BE2C (cell line): ENCODE measurements at regions not wholly inside any gene's neighbourhood (a gene's known extent, or its start where the extent isn't known, plus 50 kb on each side); places are given as distances from the start of the nearest gene placed in this dataset.

Experiments used
- DNase-seq: peaks from one replicate; pipeline ENCODE4 v3.0.0-alpha.2; 2020
- H3K27me3 ChIP-seq: fragments of 250-450 bp; sonication (Bioruptor Pico); 2 replicates; pipeline ENCODE4 v1.5.1; 2020; ENCODE audit warnings: mild to moderate bottlenecking
- H3K36me3 ChIP-seq: fragments of 250-450 bp; sonication (Bioruptor Pico); 2 replicates; pipeline ENCODE4 v1.5.1; 2020; ENCODE audit warnings: mild to moderate bottlenecking
- H3K4me1 ChIP-seq: fragments of 250-450 bp; sonication (Bioruptor Pico); 2 replicates; pipeline ENCODE4 v1.5.1; 2020
- H3K4me3 ChIP-seq: 2 replicates; pipeline ENCODE4 v1.5.1; 2011; ENCODE audit warnings: low read depth, low read length
- H3K9me3 ChIP-seq: fragments of 250-450 bp; sonication (Bioruptor Pico); 2 replicates; pipeline ENCODE4 v1.5.1; 2020
- TF ChIP-seq, protein P1 (sequence below): IDR thresholded peaks from 2 replicates; pipeline ENCODE4 v1.5.1; 2012; ENCODE audit warnings: mild to moderate bottlenecking, low read depth, low read length

- Histone ChIP-seq H3K9me3 (no peaks in the 10 kb centered on the region), H3K4me1 (no peaks in the 10 kb centered on the region), H3K27me3 (no peaks in the 10 kb centered on the region), H3K36me3 (no peaks in the 10 kb centered on the region), H3K4me3 (no peak overlapping the region)
- TF ChIP-seq, protein P1, sequence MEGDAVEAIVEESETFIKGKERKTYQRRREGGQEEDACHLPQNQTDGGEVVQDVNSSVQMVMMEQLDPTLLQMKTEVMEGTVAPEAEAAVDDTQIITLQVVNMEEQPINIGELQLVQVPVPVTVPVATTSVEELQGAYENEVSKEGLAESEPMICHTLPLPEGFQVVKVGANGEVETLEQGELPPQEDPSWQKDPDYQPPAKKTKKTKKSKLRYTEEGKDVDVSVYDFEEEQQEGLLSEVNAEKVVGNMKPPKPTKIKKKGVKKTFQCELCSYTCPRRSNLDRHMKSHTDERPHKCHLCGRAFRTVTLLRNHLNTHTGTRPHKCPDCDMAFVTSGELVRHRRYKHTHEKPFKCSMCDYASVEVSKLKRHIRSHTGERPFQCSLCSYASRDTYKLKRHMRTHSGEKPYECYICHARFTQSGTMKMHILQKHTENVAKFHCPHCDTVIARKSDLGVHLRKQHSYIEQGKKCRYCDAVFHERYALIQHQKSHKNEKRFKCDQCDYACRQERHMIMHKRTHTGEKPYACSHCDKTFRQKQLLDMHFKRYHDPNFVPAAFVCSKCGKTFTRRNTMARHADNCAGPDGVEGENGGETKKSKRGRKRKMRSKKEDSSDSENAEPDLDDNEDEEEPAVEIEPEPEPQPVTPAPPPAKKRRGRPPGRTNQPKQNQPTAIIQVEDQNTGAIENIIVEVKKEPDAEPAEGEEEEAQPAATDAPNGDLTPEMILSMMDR: no peak
- DNase-seq: no peak
Measured at GRCh38 chr16:76197900-76198299, 79.3 kb upstream of the CNTNAP4 start.

DNA sequence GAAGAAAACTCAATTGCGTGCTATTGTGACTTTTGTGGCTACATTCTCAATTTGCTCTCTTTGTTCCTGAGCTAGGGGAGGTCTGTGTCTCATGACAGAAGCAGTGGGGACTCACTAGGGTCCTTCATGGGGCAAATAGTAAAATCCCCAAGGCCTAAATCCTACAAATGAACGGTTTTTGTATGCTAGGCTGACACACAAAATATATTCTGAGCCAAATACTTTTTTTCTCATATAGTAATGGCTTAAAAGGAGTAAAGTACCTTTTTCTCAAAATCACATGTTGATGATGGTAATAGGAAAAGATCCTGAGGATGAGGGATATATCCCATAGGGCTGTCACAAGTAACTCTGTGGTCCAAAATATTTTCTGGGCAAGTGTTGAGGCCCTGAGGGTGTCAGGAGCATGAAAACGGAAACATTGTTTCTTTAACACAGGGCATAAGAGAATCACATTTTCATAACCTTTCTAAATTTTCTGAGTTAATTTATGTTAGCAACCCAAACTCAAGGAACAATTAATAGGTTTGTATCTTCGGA lies 77.5 kb upstream of the CNTNAP4 start:
- no peaks in the 10 kb centered on the region for H3K27me3 ChIP-seq
- no peak for DNase-seq
- no peaks in the 10 kb centered on the region for H3K9me3 ChIP-seq
- TF ChIP-seq, protein P1: no peak
- no peaks in the 10 kb centered on the region for H3K4me1 ChIP-seq
- H3K4me3 ChIP-seq: no peak overlapping the region
- H3K36me3 ChIP-seq: no peaks in the 10 kb centered on the region

GRCh38 chr16:76201385-76201784 lies 75.8 kb upstream of the CNTNAP4 start:
- DNase-seq: no peak
- TF ChIP-seq, protein P1: no peak

GRCh38 chr16:76204249-76204648 lies 73.0 kb upstream of the CNTNAP4 start:
- Histone ChIP-seq H3K4me3 (no peak overlapping the region), H3K9me3 (no peaks in the 10 kb centered on the region), H3K27me3 (no peaks in the 10 kb centered on the region), H3K36me3 (no peaks in the 10 kb centered on the region), H3K4me1 (no peaks in the 10 kb centered on the region)
- DNase-seq: no peak
- TF ChIP-seq, protein P1: no peak

More at GRCh38 chr16:76201385-76201784, 75.8 kb upstream of the CNTNAP4 start:
- no peaks in the 10 kb centered on the region for H3K9me3 ChIP-seq
- H3K27me3 ChIP-seq: no peaks in the 10 kb centered on the region
- no peak overlapping the region for H3K4me3 ChIP-seq
- no peaks in the 10 kb centered on the region for H3K4me1 ChIP-seq
- H3K36me3 ChIP-seq: no peaks in the 10 kb centered on the region

DNA sequence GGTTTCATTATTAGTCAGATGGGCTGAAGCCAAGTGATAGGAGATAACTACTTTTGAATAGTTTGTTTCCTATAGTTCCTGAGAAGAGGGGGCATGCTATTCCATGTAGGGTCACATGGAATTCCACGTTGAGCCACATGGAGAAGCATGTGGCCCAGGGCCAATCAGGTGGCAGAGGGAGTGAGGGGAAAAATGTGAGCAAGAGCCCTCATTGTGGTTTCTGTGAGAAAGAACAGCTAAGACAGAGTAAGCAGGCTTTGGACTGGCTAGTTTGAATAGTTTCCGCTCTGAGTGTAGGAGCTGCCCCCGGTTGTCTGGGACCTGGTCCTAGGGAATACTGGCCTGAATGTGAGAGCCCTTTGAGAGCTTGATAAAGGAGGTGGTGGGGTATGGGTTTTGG lies 69.9 kb upstream of the CNTNAP4 start:
- DNase-seq: no peak
- TF ChIP-seq, protein P1: no peak

GRCh38 chr16:76210157-76210556 lies 67.0 kb upstream of the CNTNAP4 start:
- Histone ChIP-seq H3K4me1 (no peaks in the 10 kb centered on the region), H3K9me3 (no peaks in the 10 kb centered on the region), H3K4me3 (no peak overlapping the region), H3K27me3 (no peaks in the 10 kb centered on the region), H3K36me3 (no peaks in the 10 kb centered on the region)
- no peak for DNase-seq
- TF ChIP-seq, protein P1: no peak

More for the DNA sequence above, 69.9 kb upstream of the CNTNAP4 start:
- Histone ChIP-seq H3K27me3 (no peaks in the 10 kb centered on the region), H3K4me1 (no peaks in the 10 kb centered on the region), H3K4me3 (no peak overlapping the region), H3K36me3 (no peaks in the 10 kb centered on the region), H3K9me3 (no peaks in the 10 kb centered on the region)
